Gastrocnemius medialis (tissue), 4 donors: ENCODE measurements at regions not wholly inside any gene's neighbourhood (a gene's known extent, or its start where the extent isn't known, plus 50 kb on each side); places are given as distances from the start of the nearest gene placed in this dataset.
"Not testable (repeated sequence)": the region's sequence is repeated elsewhere in the genome, so short reads cannot be mapped to it uniquely, and the experiment has no call there.

Source experiments
- POLR2A ChIP-seq, 2 donors: fragments of 450-650 bp; IDR thresholded peaks; one replicate each; pipeline ENCODE4 v1.6.1; 2017; ENCODE audit warnings: antibody characterized with exemption in 2 of 2, mild to moderate bottlenecking in 2 of 2, moderate library complexity in 2 of 2
- TF ChIP-seq, protein P1 (sequence below), 5 experiments: fragments of 450-650 bp in 3 of 5; fragments of 200-600 bp in 2 of 5; sonication (generic) in 2 of 5; IDR thresholded peaks in 4 of 5; conservative IDR thresholded peaks in 1 of 5; 1 replicate in 4 of 5; 2 replicates in 1 of 5; pipeline ENCODE4 v1.5.1; 2016 to 2019; ENCODE audit warnings: antibody characterized with exemption in 5 of 5, mild to moderate bottlenecking in 3 of 5, moderate library complexity in 3 of 5

DNA sequence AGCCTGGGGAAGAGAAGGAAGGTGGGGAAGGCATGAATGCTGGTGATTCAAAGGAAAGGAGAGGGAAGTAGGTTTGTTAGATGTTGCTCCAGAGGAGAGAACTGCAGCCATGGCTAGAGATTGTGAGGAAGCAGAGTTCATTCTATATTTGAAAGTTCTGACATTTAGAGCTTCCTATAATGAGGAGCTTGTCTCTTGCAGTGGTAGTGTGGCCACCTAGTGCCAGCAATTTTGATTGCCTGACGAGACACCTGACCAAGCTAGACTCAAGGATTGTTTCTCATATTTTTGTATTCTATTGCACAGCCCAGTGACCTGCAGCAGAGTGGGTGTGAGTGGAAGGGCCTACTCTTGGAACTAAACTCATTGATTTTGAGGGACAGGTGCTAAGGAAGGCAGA is 116.2 kb upstream of the GOLGA6L4 start:
- not testable (repeated sequence) for TF ChIP-seq POLR2A (IDR thresholded peaks at IDR 0.05)
- TF ChIP-seq, protein P1, sequence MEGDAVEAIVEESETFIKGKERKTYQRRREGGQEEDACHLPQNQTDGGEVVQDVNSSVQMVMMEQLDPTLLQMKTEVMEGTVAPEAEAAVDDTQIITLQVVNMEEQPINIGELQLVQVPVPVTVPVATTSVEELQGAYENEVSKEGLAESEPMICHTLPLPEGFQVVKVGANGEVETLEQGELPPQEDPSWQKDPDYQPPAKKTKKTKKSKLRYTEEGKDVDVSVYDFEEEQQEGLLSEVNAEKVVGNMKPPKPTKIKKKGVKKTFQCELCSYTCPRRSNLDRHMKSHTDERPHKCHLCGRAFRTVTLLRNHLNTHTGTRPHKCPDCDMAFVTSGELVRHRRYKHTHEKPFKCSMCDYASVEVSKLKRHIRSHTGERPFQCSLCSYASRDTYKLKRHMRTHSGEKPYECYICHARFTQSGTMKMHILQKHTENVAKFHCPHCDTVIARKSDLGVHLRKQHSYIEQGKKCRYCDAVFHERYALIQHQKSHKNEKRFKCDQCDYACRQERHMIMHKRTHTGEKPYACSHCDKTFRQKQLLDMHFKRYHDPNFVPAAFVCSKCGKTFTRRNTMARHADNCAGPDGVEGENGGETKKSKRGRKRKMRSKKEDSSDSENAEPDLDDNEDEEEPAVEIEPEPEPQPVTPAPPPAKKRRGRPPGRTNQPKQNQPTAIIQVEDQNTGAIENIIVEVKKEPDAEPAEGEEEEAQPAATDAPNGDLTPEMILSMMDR (IDR thresholded peaks at IDR 0.05 in 4 of 5, conservative IDR thresholded peaks at IDR 0.05 in 1 of 5) = not testable (repeated sequence)
